GM06990 (cell line): ENCODE measurements at regions not wholly inside any gene's neighbourhood (a gene's known extent, or its start where the extent isn't known, plus 50 kb on each side); places are given as distances from the start of the nearest gene placed in this dataset.

Experiments used
- DNase-seq: peaks from one replicate; pipeline ENCODE4 v3.0.0-alpha.2; 2011; ENCODE audit not compliant: insufficient read length; ENCODE audit errors: extremely low read depth
- H3K27me3 ChIP-seq: replicated peaks from 2 replicates; pipeline ENCODE4 v1.6.0; 2011; ENCODE audit warnings: low read length; ENCODE audit not compliant: control insufficient read depth, insufficient read depth
- H3K36me3 ChIP-seq: 2 replicates; pipeline ENCODE4 v1.5.1; 2011; ENCODE audit warnings: low read length; ENCODE audit not compliant: control insufficient read depth, insufficient read depth
- H3K4me3 ChIP-seq: replicated peaks from 2 replicates; pipeline ENCODE4 v1.5.1; 2011; ENCODE audit warnings: low read depth, mild to moderate bottlenecking, control low read depth, low read length
- TF ChIP-seq, protein P1 (sequence below): IDR thresholded peaks from 2 replicates; pipeline ENCODE4 v1.5.1; 2011; ENCODE audit warnings: low read length, control low read depth, mild to moderate bottlenecking, inconsistent platforms; ENCODE audit not compliant: insufficient read depth, poor library complexity, severe bottlenecking

DNA sequence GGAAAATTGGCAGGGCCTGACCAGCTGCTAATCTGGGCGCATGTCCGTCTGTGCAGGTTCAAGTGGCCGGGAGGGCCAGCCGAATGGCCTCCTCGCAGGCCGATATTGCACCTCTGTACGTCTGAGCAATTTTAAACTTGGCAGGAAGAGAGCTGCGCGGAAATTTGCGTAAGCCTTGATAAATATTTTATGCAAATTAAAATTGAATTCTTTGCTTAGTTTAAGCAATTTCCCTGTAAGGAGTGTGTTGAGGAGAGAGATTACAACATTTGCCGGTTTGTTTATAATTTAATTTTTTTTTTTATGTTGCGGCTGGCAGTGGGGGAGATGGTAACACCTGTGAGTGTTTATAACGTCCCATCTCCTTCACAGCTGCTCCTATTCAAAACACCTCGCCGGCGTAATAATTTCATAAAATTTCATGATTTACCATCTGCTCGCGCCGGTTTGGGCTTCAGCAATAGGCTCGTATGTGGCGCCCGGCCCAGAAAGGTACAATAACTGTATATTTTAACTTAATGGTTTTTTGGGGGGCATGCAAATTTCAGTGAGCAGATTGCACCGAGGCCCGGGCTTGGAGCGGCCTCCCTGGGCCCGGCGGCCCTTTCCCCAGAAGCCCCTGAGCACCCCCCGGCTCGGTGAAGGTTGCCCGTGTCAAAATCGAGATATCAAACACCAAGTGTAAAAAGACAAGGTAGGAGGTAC is 269.4 kb upstream of the MVB12B start:
- TF ChIP-seq, protein P1, sequence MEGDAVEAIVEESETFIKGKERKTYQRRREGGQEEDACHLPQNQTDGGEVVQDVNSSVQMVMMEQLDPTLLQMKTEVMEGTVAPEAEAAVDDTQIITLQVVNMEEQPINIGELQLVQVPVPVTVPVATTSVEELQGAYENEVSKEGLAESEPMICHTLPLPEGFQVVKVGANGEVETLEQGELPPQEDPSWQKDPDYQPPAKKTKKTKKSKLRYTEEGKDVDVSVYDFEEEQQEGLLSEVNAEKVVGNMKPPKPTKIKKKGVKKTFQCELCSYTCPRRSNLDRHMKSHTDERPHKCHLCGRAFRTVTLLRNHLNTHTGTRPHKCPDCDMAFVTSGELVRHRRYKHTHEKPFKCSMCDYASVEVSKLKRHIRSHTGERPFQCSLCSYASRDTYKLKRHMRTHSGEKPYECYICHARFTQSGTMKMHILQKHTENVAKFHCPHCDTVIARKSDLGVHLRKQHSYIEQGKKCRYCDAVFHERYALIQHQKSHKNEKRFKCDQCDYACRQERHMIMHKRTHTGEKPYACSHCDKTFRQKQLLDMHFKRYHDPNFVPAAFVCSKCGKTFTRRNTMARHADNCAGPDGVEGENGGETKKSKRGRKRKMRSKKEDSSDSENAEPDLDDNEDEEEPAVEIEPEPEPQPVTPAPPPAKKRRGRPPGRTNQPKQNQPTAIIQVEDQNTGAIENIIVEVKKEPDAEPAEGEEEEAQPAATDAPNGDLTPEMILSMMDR: no peak
- Histone ChIP-seq H3K36me3 (no peaks in the 10 kb centered on the region), H3K27me3 (no peaks in the 10 kb centered on the region; the same call in 1 of the 2 replicates), H3K4me3 (no peak overlapping the region)
- DNase-seq: no peak

DNA sequence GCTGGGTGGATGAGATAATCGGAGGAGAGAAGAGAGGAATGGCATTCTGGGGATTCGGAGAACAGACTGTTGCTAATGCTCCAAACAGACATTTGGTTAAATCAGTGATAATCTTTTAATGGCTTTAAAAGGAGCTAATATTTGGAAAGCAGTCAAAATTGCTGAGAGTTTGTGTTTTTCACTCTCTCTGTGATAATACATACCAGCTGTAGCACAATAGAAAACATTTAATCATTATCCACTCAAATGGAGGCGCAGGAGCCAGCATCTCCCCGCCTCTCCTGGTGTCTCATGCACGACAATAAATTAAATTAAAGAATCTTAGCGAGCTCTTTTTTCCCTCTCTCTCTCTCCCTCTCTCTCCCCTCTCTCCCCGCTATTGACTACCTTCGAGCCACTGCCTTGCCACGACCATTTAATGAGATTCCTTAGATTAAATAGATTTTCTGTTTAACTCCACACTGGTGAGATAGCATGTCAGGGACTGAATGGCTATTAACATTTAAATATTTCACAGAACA is 268.6 kb upstream of the MVB12B start:
- TF ChIP-seq, protein P1: no peak
- Histone ChIP-seq H3K4me3 (no peak overlapping the region), H3K27me3 (no peaks in the 10 kb centered on the region; the same call in 1 of the 2 replicates), H3K36me3 (no peaks in the 10 kb centered on the region)
- no peak for DNase-seq

DNA sequence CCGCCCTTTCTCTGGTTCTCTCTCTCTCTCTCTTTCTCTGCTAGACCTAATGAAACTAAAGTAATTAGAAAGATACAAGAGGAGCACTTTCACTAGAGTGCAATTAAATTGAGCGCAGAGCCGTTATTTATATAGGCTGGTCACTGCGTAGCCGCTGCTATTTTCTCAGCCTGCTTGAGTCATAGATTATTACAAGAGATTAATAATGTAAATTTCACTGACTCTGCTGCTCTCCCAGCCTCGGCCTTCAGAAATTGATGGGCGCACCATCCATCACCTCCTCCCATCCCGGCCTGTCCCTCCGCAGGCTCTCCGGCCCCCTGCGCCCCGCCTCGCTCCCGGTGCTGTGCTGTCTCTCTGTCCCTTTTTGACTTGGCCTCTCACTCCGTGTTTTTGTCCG is 268.0 kb upstream of the MVB12B start:
- Histone ChIP-seq H3K27me3 (no peaks in the 10 kb centered on the region), H3K4me3 (no peak overlapping the region)

DNA sequence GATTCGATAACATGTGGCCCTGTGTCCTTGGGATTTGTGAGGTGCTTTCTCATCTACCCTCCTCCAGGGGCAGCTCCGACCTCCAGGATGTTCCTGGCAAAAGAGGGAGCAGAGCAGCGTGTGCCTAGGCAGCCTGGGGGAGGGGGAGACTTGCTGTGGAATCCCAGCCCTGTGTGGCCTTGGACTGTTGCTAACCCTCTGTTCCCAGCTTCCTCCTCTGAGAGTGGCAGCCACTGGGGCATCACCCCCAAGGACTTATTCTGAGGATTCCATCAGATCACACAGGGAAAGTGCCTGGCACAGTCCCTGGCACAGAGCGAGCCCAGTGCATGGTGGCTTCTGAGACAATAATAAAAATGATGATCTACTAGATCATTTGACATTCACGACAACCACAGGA is 265.1 kb upstream of the MVB12B start:
- TF ChIP-seq, protein P1: no peak
- Histone ChIP-seq H3K27me3 (no peaks in the 10 kb centered on the region), H3K4me3 (no peak overlapping the region), H3K36me3 (no peaks in the 10 kb centered on the region)
- no peak for DNase-seq

More for the DNA sequence above, 268.0 kb upstream of the MVB12B start:
- no peak for DNase-seq
- TF ChIP-seq, protein P1: no peak
- no peaks in the 10 kb centered on the region for H3K36me3 ChIP-seq

DNA sequence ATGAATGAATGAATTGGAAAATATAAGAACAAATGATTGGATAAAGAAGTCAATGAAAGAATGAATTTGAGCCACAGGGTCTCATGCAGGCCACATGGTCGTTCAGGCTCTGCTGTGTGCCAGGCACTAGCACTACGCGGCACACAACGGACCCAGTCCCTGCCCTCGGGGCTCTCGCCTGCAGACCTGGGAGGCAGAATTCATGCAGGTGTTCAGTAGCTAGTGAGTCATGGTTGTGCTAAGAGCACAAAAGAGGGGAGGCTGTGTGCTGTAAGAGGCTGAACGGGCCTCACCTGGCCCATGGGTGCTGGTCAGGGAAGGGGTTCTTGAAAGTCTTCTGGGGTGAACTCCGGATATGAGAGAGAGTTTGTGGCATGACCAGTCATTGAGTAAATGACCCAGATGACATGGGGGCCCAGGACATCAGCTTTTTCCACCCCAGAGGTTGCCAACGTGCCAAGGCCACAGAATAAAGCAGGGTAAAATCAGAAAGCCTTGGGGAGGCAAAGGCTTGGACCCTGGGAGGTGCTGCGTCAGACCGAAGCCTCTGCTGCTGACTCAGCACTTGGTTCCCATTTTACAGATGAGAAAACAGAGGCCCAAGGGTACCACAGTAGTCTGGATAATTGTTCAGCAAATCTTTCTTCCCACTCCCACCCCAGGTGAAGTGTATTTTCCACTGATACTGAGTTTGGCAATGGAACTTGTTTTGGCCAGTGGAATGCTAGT is 264.3 kb upstream of the MVB12B start:
- no peak for DNase-seq
- Histone ChIP-seq H3K4me3 (no peak overlapping the region), H3K36me3 (no peaks in the 10 kb centered on the region), H3K27me3 (no peaks in the 10 kb centered on the region)
- TF ChIP-seq, protein P1: no peak
